SK-N-SH treated with all-trans-retinoic acid at 6 μM for 48 hours (cell line): ENCODE measurements at regions not wholly inside any gene's neighbourhood (a gene's known extent, or its start where the extent isn't known, plus 50 kb on each side); places are given as distances from the start of the nearest gene placed in this dataset.

Source experiments
- ATAC-seq: fragments of 200-7000 bp; cut with Tn5 transposase; 3 replicates; pipeline ENCODE4 v1.9.1; 2020; ENCODE audit warnings: mild to moderate bottlenecking, moderate library complexity
- ARNTL ChIP-seq: fragments of 450-650 bp; formaldehyde crosslinking; IDR thresholded peaks from 2 replicates; pipeline ENCODE4 v1.5.0; 2020; ENCODE audit warnings: low read depth, mild to moderate bottlenecking, moderate library complexity, borderline replicate concordance
- BACH2 ChIP-seq: fragments of 250-450 bp; sonication (Bioruptor Pico); IDR thresholded peaks from 2 replicates; pipeline ENCODE4 v1.9.0; 2021; ENCODE audit warnings: mild to moderate bottlenecking, borderline replicate concordance
- CSDC2 ChIP-seq: fragments of 250-450 bp; sonication (Bioruptor Pico); IDR thresholded peaks from 2 replicates; pipeline ENCODE4 v1.5.0; 2020; ENCODE audit warnings: mild to moderate bottlenecking, moderate library complexity
- CSRNP3 ChIP-seq: fragments of 250-450 bp; sonication (Bioruptor Pico); IDR thresholded peaks from 2 replicates; pipeline ENCODE4 v1.5.1; 2021; ENCODE audit warnings: mild to moderate bottlenecking, moderate library complexity
- ESRRG ChIP-seq: fragments of 250-450 bp; sonication (Bioruptor Pico); IDR thresholded peaks from 2 replicates; pipeline ENCODE4 v1.6.1; 2021; ENCODE audit warnings: mild to moderate bottlenecking
- GLIS3 ChIP-seq: fragments of 250-450 bp; sonication (Bioruptor Pico); IDR thresholded peaks from 2 replicates; pipeline ENCODE4 v1.5.0; 2020; ENCODE audit warnings: mild to moderate bottlenecking, moderate library complexity
- ISL1 ChIP-seq: fragments of 250-450 bp; sonication (Bioruptor Pico); IDR thresholded peaks from 2 replicates; pipeline ENCODE4 v2.1.2; 2022; ENCODE audit warnings: mild to moderate bottlenecking, moderate library complexity
- OSR1 ChIP-seq: fragments of 250-450 bp; sonication (Bioruptor Pico); IDR thresholded peaks from 2 replicates; pipeline ENCODE4 v1.8.0; 2022; ENCODE audit warnings: moderate library complexity, mild to moderate bottlenecking, inconsistent platforms
- PPARA ChIP-seq: fragments of 250-450 bp; sonication (Bioruptor Pico); IDR thresholded peaks from 2 replicates; pipeline ENCODE4 v1.5.0; 2020; ENCODE audit warnings: mild to moderate bottlenecking, borderline replicate concordance
- RARB ChIP-seq: fragments of 250-450 bp; sonication (Bioruptor Pico); IDR thresholded peaks from 2 replicates; pipeline ENCODE4 v1.8.0; 2021; ENCODE audit warnings: mild to moderate bottlenecking, moderate library complexity
- SNAI2 ChIP-seq: fragments of 250-450 bp; sonication (Bioruptor Pico); IDR thresholded peaks from 2 replicates; pipeline ENCODE4 v1.5.0; 2020; ENCODE audit warnings: mild to moderate bottlenecking, moderate library complexity
- TCF4 ChIP-seq: fragments of 250-450 bp; sonication (Bioruptor Pico); IDR thresholded peaks from 2 replicates; pipeline ENCODE4 v1.8.0; 2021; ENCODE audit warnings: mild to moderate bottlenecking, moderate library complexity, borderline replicate concordance
- ZC3H10 ChIP-seq: fragments of 250-450 bp; sonication (Bioruptor Pico); IDR thresholded peaks from 2 replicates; pipeline ENCODE4 v1.5.1; 2021; ENCODE audit warnings: mild to moderate bottlenecking, moderate library complexity
- ZFP3 ChIP-seq: fragments of 250-450 bp; sonication (Bioruptor Pico); IDR thresholded peaks from 2 replicates; pipeline ENCODE4 v1.5.0; 2020; ENCODE audit warnings: mild to moderate bottlenecking, moderate library complexity
- ZFP30 ChIP-seq: fragments of 450-650 bp; formaldehyde crosslinking; IDR thresholded peaks from 2 replicates; pipeline ENCODE4 v1.5.0; 2022; ENCODE audit warnings: mild to moderate bottlenecking, moderate library complexity
- ZNF70 ChIP-seq: fragments of 450-650 bp; formaldehyde crosslinking; IDR thresholded peaks from 2 replicates; pipeline ENCODE4 v1.5.0; 2020; ENCODE audit warnings: mild to moderate bottlenecking, moderate library complexity
- ZNF8 ChIP-seq: fragments of 450-650 bp; formaldehyde crosslinking; IDR thresholded peaks from 2 replicates; pipeline ENCODE4 v1.5.0; 2020; ENCODE audit warnings: mild to moderate bottlenecking, moderate library complexity
- TF ChIP-seq, protein P1 (sequence below): fragments of 250-450 bp; sonication (Bioruptor Pico); IDR thresholded peaks from 2 replicates; pipeline ENCODE4 v1.8.0; 2020; ENCODE audit warnings: mild to moderate bottlenecking, moderate library complexity, borderline replicate concordance
- TF ChIP-seq, protein P2 (sequence below): fragments of 250-450 bp; sonication (Bioruptor Pico); IDR thresholded peaks from 2 replicates; pipeline ENCODE4 v1.8.0; 2021; ENCODE audit warnings: low read depth, mild to moderate bottlenecking, moderate library complexity, borderline replicate concordance
- TF ChIP-seq, protein P3 (sequence below): fragments of 250-450 bp; sonication (Bioruptor Pico); IDR thresholded peaks from 2 replicates; pipeline ENCODE4 v1.5.0; 2020; ENCODE audit warnings: mild to moderate bottlenecking, moderate library complexity

- TF ChIP-seq, protein P1, sequence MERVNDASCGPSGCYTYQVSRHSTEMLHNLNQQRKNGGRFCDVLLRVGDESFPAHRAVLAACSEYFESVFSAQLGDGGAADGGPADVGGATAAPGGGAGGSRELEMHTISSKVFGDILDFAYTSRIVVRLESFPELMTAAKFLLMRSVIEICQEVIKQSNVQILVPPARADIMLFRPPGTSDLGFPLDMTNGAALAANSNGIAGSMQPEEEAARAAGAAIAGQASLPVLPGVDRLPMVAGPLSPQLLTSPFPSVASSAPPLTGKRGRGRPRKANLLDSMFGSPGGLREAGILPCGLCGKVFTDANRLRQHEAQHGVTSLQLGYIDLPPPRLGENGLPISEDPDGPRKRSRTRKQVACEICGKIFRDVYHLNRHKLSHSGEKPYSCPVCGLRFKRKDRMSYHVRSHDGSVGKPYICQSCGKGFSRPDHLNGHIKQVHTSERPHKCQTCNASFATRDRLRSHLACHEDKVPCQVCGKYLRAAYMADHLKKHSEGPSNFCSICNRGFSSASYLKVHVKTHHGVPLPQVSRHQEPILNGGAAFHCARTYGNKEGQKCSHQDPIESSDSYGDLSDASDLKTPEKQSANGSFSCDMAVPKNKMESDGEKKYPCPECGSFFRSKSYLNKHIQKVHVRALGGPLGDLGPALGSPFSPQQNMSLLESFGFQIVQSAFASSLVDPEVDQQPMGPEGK (CRISPR knock-in tag): peak; percentile 65; the same call in 1 of the 2 replicates
- TF ChIP-seq, protein P2, sequence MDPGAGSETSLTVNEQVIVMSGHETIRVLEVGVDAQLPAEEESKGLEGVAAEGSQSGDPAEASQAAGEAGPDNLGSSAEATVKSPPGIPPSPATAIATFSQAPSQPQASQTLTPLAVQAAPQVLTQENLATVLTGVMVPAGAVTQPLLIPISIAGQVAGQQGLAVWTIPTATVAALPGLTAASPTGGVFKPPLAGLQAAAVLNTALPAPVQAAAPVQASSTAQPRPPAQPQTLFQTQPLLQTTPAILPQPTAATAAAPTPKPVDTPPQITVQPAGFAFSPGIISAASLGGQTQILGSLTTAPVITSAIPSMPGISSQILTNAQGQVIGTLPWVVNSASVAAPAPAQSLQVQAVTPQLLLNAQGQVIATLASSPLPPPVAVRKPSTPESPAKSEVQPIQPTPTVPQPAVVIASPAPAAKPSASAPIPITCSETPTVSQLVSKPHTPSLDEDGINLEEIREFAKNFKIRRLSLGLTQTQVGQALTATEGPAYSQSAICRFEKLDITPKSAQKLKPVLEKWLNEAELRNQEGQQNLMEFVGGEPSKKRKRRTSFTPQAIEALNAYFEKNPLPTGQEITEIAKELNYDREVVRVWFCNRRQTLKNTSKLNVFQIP (CRISPR knock-in tag): no peak
- TF ChIP-seq BACH2 (no peak), PPARA (CRISPR knock-in tag) (no peak), ZFP3 (CRISPR knock-in tag) (peak; percentile 67; the same call in 1 of the 2 replicates), OSR1 (CRISPR knock-in tag) (peak; percentile 93; the same call in 1 of the 2 replicates), ISL1 (peak; percentile 62), ZC3H10 (CRISPR knock-in tag) (0 out of 2 replicates have a peak, but pooled peaks have one; percentile 30), ZNF70 (CRISPR knock-in tag) (no peak), ARNTL (CRISPR knock-in tag) (no peak), ESRRG (CRISPR knock-in tag) (no peak), TCF4 (CRISPR knock-in tag) (no peak), RARB (CRISPR knock-in tag) (no peak), ZFP30 (CRISPR knock-in tag) (no peak), SNAI2 (0 out of 2 replicates have a peak, but pooled peaks have one; percentile 72), ZNF8 (no peak), GLIS3 (CRISPR knock-in tag) (no peak)
- TF ChIP-seq, protein P3, sequence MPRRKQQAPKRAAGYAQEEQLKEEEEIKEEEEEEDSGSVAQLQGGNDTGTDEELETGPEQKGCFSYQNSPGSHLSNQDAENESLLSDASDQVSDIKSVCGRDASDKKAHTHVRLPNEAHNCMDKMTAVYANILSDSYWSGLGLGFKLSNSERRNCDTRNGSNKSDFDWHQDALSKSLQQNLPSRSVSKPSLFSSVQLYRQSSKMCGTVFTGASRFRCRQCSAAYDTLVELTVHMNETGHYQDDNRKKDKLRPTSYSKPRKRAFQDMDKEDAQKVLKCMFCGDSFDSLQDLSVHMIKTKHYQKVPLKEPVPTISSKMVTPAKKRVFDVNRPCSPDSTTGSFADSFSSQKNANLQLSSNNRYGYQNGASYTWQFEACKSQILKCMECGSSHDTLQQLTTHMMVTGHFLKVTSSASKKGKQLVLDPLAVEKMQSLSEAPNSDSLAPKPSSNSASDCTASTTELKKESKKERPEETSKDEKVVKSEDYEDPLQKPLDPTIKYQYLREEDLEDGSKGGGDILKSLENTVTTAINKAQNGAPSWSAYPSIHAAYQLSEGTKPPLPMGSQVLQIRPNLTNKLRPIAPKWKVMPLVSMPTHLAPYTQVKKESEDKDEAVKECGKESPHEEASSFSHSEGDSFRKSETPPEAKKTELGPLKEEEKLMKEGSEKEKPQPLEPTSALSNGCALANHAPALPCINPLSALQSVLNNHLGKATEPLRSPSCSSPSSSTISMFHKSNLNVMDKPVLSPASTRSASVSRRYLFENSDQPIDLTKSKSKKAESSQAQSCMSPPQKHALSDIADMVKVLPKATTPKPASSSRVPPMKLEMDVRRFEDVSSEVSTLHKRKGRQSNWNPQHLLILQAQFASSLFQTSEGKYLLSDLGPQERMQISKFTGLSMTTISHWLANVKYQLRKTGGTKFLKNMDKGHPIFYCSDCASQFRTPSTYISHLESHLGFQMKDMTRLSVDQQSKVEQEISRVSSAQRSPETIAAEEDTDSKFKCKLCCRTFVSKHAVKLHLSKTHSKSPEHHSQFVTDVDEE: no peak
- TF ChIP-seq, all 23 proteins: peak for 6
- ATAC-seq: peak; percentile 71
Measured at GRCh38 chr12:28023156-28023887, 50.8 kb upstream of the PTHLH start.

DNA sequence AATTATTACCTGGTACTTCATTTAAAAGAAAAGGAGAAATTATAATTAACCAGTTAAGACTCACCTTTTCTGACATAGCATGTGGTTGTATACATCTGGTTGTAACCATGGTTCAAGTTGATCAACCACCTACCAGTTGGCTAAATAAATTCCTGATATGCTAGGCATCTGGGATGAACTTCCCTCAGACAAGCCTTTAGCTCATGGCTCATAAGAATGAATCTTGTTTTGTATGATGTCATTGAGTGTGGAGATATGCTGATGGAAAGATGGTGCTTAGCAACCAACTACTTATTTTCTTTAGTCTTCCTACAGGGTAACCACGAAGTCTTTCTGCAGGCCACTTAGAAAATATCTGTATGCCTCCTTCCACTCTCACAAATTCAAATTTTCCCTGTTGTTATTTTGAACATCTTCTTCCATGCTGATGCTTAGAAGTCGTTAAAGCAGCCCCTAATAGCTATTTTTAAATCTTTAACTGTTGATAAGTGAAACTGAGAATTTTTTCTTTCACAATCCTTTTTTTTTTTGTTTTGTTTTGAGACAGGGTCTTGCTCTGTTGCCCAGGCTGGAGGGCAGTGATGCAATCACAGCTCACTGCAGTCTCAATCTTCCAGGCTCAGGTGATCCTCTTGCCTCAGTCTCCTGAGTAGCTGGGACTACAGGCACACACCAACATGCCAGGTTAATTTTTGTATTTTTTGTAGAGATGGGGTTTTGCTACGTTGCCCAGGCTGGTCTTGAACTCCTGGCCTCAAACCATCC, 51.9 kb upstream of the PTHLH start:
- TF ChIP-seq CSDC2 (CRISPR knock-in tag) (no peak), SNAI2 (no peak), BACH2 (no peak), ISL1 (no peak), ZFP30 (CRISPR knock-in tag) (no peak), ZNF8 (no peak), CSRNP3 (CRISPR knock-in tag) (no peak)
- TF ChIP-seq, protein P3: no peak
- ATAC-seq: peak; percentile 74
